Lung microvascular endothelial cell (primary cell): ENCODE measurements at regions not wholly inside any gene's neighbourhood (a gene's known extent, or its start where the extent isn't known, plus 50 kb on each side); places are given as distances from the start of the nearest gene placed in this dataset.
A peak's percentile ranks its signal among the peaks of the same experiment; 100 is the strongest.
"Not testable (repeated sequence)": the region's sequence is repeated elsewhere in the genome, so short reads cannot be mapped to it uniquely, and the experiment has no call there.

Experiments used
- DNase-seq, 2 donors: peaks; one replicate each; pipeline versions ENCODE4 v3.0.0 to v3.0.0-alpha.2; 2010; ENCODE audit warnings: low read depth in 2 of 2

GRCh38 chr15:95785276-95785675 lies 545.2 kb upstream of the NR2F2 start:
- DNase-seq = not testable (repeated sequence)

DNA sequence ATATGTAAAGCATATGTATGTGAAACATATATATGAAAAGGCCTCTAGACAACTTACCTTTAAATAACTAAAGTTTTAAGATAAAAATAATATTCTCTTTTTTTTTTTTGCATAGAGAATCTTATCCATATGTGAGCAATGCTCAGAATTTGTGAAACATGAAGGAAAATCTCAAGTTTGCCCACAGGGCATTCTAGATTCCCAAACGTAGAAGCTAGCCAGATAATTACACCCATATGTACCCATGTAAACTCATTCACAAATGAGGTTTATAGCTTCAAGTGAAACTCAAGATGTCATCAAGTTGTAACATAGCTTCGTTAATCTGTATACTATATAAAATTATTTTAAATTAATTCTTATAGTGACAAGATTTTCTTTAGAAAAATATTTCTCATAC lies 537.3 kb upstream of the NR2F2 start:
- no peak for DNase-seq

DNA sequence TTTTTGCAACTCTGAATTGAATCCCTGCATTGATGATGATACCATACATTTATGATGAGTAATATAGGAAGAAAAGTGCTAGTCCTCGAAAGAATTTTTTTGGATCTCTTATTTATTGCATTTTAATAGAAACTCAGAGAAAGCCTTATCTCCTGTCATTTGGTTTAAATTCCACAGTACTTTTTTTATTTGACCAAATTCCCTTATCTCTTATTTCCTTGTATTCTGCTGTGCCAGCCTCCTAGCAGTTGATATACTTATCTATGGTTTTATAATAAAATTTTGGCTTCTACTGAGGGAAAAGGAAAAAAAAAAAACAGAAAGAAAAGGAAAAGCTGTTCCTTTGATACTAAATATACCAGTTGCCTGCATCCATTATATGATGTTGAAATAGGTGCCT lies 535.1 kb upstream of the NR2F2 start:
- no peak for DNase-seq

GRCh38 chr15:95799286-95800200 lies 531.0 kb upstream of the NR2F2 start:
- peak; percentile 33 to 87 for DNase-seq

DNA sequence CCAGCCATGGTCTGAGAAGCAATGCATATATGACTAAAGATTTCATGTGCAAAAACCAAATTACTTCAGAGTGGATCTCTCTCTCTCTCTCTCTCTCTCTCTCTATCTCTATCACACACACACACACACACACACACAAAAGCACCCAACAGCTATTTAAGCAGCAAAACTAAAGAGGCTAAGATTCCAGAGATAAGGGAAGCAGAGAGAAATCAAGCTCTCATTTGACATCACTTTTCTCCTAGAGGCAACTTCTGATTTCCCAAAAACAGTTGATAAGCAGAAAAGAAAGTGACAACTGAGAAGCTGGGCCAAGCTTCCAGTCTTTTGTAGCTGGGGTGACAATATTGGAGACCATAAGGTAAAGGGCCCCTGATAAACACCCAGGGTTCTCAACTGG lies 526.0 kb upstream of the NR2F2 start:
- no peak for DNase-seq

- peak; percentile 60 to 90 for DNase-seq
Observed at GRCh38 chr15:95812491-95812890, 518.0 kb upstream of the NR2F2 start.

DNA sequence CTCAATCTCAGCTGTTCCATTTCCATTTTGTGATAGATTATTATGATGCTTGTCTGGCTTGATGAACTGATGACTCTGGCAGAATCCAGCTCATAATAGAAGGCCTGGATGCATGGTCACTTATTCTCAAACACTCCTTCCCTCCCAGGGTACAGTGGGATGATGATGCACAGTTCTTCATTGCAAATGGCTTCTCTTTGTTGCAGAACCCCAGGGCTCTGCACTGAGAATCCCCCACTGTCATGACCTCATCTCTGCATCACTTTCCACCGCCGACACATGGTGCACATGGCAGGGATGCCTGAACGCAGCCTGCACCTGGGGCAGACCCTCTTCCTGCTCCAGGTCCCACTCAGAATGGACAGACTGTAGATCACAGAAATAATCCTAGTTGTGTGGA lies 515.6 kb upstream of the NR2F2 start:
- DNase-seq = no peak

DNA sequence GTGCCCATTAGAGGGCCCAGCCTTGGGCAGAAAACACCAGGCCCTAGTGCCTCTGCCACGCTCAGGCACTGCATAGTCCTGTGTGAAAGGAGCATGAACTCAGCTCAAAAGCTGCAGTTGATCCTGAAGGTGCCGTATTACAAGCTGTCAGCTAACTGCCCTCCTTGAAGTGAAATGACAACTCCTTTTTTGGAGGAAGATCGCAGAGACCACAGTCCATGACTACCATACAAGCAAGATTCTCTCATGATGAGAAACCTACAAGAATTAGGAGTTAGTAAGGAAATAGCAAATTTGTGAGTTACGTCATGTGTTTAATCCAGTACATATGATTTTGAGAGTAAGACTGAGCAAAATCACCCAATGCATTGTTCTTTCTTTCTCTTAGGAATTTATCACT lies 513.9 kb upstream of the NR2F2 start:
- no peak for DNase-seq

DNA sequence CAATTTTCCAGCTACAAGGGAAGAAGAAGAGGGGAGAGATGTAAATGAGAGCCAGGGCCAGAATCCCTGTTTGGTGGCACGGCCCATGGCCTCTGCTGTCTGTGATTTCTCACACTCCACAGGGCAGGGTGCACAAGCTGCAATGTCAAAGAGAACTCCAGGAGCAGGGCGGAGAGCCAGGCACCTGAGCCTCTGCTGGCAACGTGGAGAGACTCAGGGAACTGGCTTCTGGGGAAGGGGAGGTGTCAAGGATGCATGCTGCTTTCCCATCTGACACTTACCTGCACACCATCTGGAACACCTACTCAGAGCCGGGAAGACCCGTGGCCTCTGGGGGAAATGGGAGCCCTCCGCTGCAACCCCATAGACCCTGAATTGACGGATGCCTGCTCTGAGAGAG lies 507.5 kb upstream of the NR2F2 start:
- no peak for DNase-seq

DNA sequence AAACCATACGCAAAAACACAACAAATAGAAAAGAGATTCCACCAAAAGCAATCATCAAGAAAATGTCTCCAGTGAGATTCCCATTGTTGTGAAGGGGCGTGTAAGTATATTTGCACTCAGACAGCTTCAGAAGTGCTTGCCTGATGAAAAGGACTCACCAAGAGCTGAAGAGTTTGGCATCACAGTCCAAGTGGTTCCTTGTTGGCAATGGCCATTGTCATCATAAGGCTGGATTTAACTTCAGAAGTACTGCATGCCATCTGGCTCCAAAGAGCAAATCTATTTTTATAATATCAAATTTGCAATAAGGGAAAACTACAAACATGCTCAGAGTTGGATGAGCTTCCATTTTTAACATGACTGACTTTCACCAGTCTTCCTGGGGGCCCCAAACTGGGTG lies 505.3 kb upstream of the NR2F2 start:
- no peak for DNase-seq

GRCh38 chr15:95825671-95826411 lies 504.7 kb upstream of the NR2F2 start:
- DNase-seq = no peak

- peak in 1 of 2 donors; percentile 10 for DNase-seq
Observed at GRCh38 chr15:95826412-95827195, 503.9 kb upstream of the NR2F2 start.

- no peak for DNase-seq
Observed at GRCh38 chr15:95829062-95829461, 501.4 kb upstream of the NR2F2 start.

DNA sequence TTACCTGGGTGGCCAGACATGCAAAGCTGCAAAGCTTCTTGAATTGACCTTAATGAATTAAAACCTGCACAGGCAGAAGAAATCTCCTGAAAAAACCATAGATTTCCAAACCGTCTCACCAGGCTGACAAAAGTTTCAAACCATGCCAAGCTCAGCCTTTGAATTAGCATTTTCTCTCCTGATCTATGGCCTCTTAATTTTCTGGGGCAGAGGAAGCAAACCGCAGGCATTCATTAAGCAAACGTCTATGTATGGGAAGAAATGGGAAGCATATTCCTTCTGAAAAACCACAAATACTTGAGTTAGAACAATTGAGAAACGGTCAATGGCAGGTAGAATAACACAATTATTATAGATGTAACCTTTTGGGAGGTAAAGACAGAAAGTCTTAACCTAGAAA lies 500.2 kb upstream of the NR2F2 start:
- DNase-seq = no peak

GRCh38 chr15:95832668-95833067 lies 497.8 kb upstream of the NR2F2 start:
- no peak for DNase-seq

DNA sequence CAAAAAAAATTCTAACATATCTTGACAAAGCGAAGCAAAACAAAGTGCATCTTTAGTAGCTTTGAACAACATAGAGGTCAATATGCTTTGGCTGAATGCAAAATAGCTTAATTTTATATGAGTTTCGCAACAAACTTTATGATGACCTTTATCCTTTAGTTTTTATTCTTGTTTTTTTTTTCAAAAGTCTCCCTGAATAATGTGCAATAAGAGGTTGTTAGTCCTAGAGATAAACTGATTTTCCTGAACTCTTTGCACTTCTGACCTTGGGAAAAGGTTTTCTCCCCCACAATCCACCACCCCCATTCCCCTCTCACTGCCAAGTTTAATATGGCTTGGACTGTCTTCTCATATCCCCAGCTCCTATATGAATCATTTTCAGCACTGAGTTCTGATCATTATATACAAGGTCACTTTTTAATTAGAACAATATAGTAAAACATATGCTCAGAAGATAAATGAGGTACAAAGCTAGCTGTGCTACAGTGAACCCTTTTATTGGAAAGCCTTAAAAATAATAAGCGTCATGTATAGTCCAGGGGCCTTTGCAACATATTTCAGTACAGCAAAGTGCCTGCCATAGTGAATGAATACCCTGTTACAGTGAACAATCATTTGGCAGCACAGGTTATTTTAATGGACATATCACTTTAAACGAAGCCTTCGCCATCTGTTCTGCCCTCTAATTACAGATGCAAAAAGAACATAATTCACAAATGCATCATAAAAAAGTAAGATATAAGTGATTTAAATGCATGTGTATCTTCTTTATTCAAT lies 496.3 kb upstream of the NR2F2 start:
- DNase-seq = no peak

DNA sequence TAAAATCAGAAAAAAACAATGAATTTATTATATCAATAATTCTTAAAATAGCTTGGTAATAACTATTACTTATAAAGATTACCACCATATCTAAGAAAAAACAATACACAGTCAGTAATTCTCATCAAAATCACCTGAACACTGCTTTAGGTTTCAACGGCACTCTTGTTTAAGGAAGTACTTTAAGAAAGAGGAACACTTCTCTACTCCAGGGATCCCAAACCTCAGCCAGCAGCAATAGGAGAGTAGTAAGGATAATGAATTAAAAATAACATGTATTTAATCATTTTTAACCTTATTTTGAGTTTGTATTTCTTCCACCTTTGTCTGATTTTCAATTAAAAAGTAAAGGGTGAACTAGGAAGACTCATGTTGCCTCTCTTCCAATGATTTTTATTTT lies 494.0 kb upstream of the NR2F2 start:
- DNase-seq = no peak

- no peak for DNase-seq
Observed at GRCh38 chr15:95837341-95838004, 493.0 kb upstream of the NR2F2 start.

GRCh38 chr15:95839367-95839782 lies 491.1 kb upstream of the NR2F2 start:
- DNase-seq = peak; percentile 21 to 28

DNA sequence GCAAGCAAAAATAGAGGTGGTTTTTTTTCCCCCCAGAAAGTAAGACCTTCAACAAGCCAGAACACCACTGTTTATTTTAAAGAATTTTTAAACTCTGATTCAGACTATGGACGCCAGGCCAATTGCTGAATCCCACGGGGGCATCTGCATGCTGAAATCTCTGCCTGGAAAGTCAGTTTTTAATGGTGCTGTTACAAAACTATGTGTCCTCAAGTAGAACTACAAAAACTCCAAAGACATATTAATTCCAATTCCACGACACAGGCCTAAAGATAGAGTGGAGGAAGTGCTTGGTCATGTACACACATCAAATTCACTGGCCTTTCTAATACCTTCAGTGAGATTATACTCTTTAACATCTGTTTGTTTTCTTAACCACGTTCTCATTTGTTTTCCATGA lies 490.5 kb upstream of the NR2F2 start:
- DNase-seq = no peak

DNA sequence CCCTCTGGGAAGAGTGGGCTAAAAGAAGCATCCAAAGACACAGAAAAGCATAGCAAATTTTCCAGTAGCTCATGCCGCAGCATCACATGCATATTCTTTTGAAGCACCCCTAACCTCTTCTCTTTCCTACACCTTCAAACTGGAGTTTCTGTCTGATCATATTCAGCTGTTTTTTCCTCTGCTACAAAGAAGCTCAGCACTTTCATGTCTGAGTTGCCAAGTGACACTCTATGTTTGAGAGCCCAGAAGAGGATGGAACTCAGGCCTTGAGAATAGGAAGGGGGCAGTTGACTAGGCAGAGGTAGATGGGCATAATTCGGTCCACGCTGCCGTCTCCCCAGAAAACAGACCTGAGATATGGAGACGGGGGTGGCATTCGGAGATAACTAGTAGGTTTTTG lies 489.6 kb upstream of the NR2F2 start:
- DNase-seq = no peak
